ENCODE measurements at regions not wholly inside any gene's neighbourhood (a gene's known extent, or its start where the extent isn't known, plus 50 kb on each side); places are given as distances from the start of the nearest gene placed in this dataset.

GRCh38 chr2:45194596-45194995, 185.3 kb upstream of the SIX2 start:
- no peak overlapping the region for H3K4me3 ChIP-seq
- H3K27me3 ChIP-seq, result no peaks in the 10 kb centered on the region
- no peaks in the 10 kb centered on the region for H3K4me1 ChIP-seq
- intact Hi-C loops (cut with DNase I), result no loop called here
- no peak for DNase-seq
- no peak overlapping the region for H3K9ac ChIP-seq (ENCODE audit: low read depth in 2 of 2, low read length in 2 of 2)
- no peaks in the 10 kb centered on the region for H3K36me3 ChIP-seq
- no peak overlapping the region for H3K27ac ChIP-seq
- no peak for TF ChIP-seq CTCF (IDR thresholded peaks at IDR 0.05)
- no peaks in the 10 kb centered on the region for H3K9me3 ChIP-seq

DNA sequence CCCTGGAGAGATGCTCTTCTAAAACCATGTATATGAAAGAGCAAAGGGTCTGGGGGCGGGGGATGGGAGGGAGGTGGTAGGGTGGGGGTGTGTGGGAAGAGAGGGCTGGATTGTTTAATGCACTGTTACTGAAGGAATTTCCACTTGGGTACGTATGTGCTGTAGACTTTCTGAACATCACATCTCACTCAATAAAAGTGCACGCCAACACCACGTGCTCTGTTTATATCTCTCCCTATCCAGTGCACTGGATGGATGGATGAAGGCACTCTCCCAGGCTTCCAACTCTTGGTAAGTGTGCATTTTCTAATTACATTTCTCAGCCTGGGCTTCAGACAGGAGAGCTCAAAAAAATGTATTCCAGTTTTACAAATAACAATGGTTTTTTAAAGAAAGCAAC, 184.3 kb upstream of the SIX2 start:
- Histone ChIP-seq H3K27me3 (no peaks in the 10 kb centered on the region), H3K9ac (ENCODE audit: low read depth in 2 of 2, low read length in 2 of 2) (no peak overlapping the region), H3K27ac (no peak overlapping the region), H3K4me1 (no peaks in the 10 kb centered on the region), H3K36me3 (no peaks in the 10 kb centered on the region), H3K9me3 (no peaks in the 10 kb centered on the region), H3K4me3 (no peak overlapping the region)
- intact Hi-C loops (cut with DNase I), result no loop called here
- no peak for TF ChIP-seq CTCF (IDR thresholded peaks at IDR 0.05)
- DNase-seq, result no peak

GRCh38 chr2:45192991-45193390, 183.7 kb upstream of the SIX2 start:
- intact Hi-C loops (cut with DNase I), result no loop called here
- Histone ChIP-seq H3K4me3 (no peak overlapping the region), H3K27ac (no peak overlapping the region), H3K27me3 (no peaks in the 10 kb centered on the region), H3K9me3 (no peaks in the 10 kb centered on the region), H3K4me1 (no peaks in the 10 kb centered on the region), H3K36me3 (no peaks in the 10 kb centered on the region), H3K9ac (ENCODE audit: low read depth in 2 of 2, low read length in 2 of 2) (no peak overlapping the region)
- no peak for DNase-seq
- TF ChIP-seq CTCF (IDR thresholded peaks at IDR 0.05), result no peak

DNA sequence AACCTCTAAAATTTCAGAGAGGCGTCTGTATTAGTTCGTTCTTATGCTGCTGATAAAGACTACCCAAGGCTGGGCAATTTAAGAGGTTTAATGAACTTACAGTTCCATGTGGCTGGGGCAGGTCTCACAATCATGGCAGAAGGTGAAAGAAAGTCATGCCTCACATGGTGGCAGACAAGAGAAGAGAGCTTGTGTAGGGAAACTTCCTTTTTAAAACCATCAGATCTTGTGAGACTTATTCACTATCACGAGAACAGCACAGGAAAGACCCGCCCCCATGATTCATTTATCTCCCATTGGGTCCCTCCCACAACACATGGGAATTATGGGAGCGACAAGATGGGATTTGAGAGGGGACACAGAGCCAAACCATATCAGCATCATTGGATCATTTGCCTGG, 183.2 kb upstream of the SIX2 start:
- no peaks in the 10 kb centered on the region for H3K36me3 ChIP-seq
- H3K4me3 ChIP-seq, result no peak overlapping the region
- TF ChIP-seq CTCF (IDR thresholded peaks at IDR 0.05), result no peak
- intact Hi-C loops (cut with DNase I), result no loop called here
- H3K9me3 ChIP-seq, result no peaks in the 10 kb centered on the region
- no peaks in the 10 kb centered on the region for H3K27me3 ChIP-seq
- H3K27ac ChIP-seq, result no peak overlapping the region
- no peak for DNase-seq
- H3K4me1 ChIP-seq, result no peaks in the 10 kb centered on the region
- no peak overlapping the region for H3K9ac ChIP-seq (ENCODE audit: low read depth in 2 of 2, low read length in 2 of 2)

DNA sequence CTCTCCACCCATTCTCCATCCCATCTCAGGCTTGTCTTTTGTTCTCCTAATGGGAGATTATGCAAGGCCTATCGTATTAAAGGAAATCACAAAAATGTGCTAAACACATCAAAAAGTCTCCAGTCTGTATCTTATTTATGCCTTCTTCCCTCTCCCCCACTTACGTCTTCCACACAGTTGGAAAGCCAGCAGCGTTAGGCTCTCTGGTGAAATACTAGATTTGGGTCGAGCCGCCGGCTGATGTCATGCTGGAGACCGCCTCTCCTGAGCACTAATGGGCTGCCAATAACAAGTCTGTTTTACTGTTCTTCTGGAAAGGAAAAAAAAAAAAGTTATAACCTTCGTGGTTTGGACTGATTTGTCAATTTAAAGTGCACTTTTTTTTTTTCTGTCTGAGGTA, 182.7 kb upstream of the SIX2 start:
- H3K27ac ChIP-seq, result no peak overlapping the region
- no peaks in the 10 kb centered on the region for H3K4me1 ChIP-seq
- H3K36me3 ChIP-seq, result no peaks in the 10 kb centered on the region
- no peak overlapping the region for H3K9ac ChIP-seq (ENCODE audit: low read depth in 2 of 2, low read length in 2 of 2)
- intact Hi-C loops (cut with DNase I), result no loop called here
- no peaks in the 10 kb centered on the region for H3K9me3 ChIP-seq
- H3K27me3 ChIP-seq, result no peaks in the 10 kb centered on the region
- H3K4me3 ChIP-seq, result no peak overlapping the region
- TF ChIP-seq CTCF (IDR thresholded peaks at IDR 0.05), result no peak
- no peak for DNase-seq

All from colonic mucosa (tissue), 4 donors.